Peyer's patch (tissue), 4 donors: ENCODE measurements at regions not wholly inside any gene's neighbourhood (a gene's known extent, or its start where the extent isn't known, plus 50 kb on each side); places are given as distances from the start of the nearest gene placed in this dataset.

Source experiments
- POLR2A ChIP-seq, 2 donors: fragments of 450-650 bp; IDR thresholded peaks; one replicate each; pipeline ENCODE4 v1.5.1; 2017; ENCODE audit warnings: antibody characterized with exemption in 2 of 2, mild to moderate bottlenecking in 2 of 2, moderate library complexity in 2 of 2
- TF ChIP-seq, protein P1 (sequence below), 6 experiments: fragments of 450-650 bp in 4 of 6; fragments of 200-600 bp in 2 of 6; sonication (generic) in 1 of 6; IDR thresholded peaks; one replicate each; pipeline ENCODE4 v1.5.1; 2017 to 2019; ENCODE audit warnings: antibody characterized with exemption in 6 of 6, mild to moderate bottlenecking in 3 of 6, moderate library complexity in 1 of 6

GRCh38 chr13:64798422-64798821 is 2431.7 kb downstream of the PCDH9 start:
- TF ChIP-seq, protein P1, sequence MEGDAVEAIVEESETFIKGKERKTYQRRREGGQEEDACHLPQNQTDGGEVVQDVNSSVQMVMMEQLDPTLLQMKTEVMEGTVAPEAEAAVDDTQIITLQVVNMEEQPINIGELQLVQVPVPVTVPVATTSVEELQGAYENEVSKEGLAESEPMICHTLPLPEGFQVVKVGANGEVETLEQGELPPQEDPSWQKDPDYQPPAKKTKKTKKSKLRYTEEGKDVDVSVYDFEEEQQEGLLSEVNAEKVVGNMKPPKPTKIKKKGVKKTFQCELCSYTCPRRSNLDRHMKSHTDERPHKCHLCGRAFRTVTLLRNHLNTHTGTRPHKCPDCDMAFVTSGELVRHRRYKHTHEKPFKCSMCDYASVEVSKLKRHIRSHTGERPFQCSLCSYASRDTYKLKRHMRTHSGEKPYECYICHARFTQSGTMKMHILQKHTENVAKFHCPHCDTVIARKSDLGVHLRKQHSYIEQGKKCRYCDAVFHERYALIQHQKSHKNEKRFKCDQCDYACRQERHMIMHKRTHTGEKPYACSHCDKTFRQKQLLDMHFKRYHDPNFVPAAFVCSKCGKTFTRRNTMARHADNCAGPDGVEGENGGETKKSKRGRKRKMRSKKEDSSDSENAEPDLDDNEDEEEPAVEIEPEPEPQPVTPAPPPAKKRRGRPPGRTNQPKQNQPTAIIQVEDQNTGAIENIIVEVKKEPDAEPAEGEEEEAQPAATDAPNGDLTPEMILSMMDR (IDR thresholded peaks at IDR 0.05): no peak
- no peak for TF ChIP-seq POLR2A (IDR thresholded peaks at IDR 0.05)
